Activated gamma-delta T cell treated with anti-CD3 and anti-CD28 coated beads, Interleukin-2, amount 50 U/mL, for 16 hours (primary cell): ENCODE measurements at regions not wholly inside any gene's neighbourhood (a gene's known extent, or its start where the extent isn't known, plus 50 kb on each side); places are given as distances from the start of the nearest gene placed in this dataset.
"Not testable (repeated sequence)": the region's sequence is repeated elsewhere in the genome, so short reads cannot be mapped to it uniquely, and the experiment has no call there.

Experiments used
- DNase-seq: peaks from one replicate; pipeline ENCODE4 v3.0.0-alpha.2; 2020; ENCODE audit warnings: low read depth

- not testable (repeated sequence) for DNase-seq
Measured at GRCh38 chr6:2302482-2302881, 57.1 kb upstream of the GMDS start.

DNA sequence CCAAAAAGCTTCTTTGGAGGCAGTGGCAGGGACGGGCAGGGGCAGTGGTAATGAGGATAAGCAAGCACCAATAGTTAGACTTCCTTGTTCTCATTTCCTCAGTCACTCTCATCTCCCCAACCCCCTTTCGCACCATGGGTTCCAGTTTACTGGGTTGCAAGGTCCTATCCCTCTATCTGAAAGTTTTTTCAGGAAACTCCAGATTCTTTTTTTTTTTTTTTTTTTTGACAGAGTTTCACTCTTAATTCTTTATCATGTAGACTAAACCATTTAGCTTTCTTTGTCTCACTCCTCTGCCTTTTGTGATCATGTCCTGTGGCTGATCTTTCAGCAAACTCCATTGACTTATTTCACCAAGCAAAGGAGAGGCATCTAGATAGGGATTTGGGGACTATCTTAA lies 51.4 kb upstream of the GMDS start:
- no peak for DNase-seq
